DND-41 (cell line): ENCODE measurements at regions not wholly inside any gene's neighbourhood (a gene's known extent, or its start where the extent isn't known, plus 50 kb on each side); places are given as distances from the start of the nearest gene placed in this dataset.
"Not testable (repeated sequence)": the region's sequence is repeated elsewhere in the genome, so short reads cannot be mapped to it uniquely, and the experiment has no call there.

Experiments
- ATAC-seq: fragments of 200-7000 bp; cut with Tn5 transposase; 3 replicates; pipeline ENCODE4 v1.9.1; 2021; ENCODE audit warnings: low read depth; ENCODE audit not compliant: insufficient read depth
- DNase-seq: peaks from one replicate; pipeline ENCODE4 v3.0.0-alpha.2; 2020
- H2AFZ ChIP-seq: 2 replicates; pipeline ENCODE4 v1.6.0; 2012; ENCODE audit warnings: low read depth, low read length
- H3K27ac ChIP-seq: 2 replicates; pipeline ENCODE4 v1.5.1; 2012; ENCODE audit warnings: low read length, inconsistent platforms
- H3K27me3 ChIP-seq: fragments of 200-600 bp; sonication (generic); 2 replicates; pipeline ENCODE4 v1.6.0; 2012; ENCODE audit warnings: low read length, mild to moderate bottlenecking, inconsistent platforms; ENCODE audit not compliant: insufficient read depth, poor library complexity
- H3K36me3 ChIP-seq: 2 replicates; pipeline ENCODE4 v1.5.1; 2012; ENCODE audit warnings: low read length, inconsistent platforms; ENCODE audit not compliant: insufficient read depth
- H3K4me1 ChIP-seq: 2 replicates; pipeline ENCODE4 v1.5.1; 2012; ENCODE audit warnings: mild to moderate bottlenecking, low read length; ENCODE audit not compliant: insufficient read depth
- H3K4me2 ChIP-seq: 2 replicates; pipeline ENCODE4 v1.6.0; 2012; ENCODE audit warnings: mild to moderate bottlenecking, moderate library complexity, low read length, inconsistent platforms; ENCODE audit not compliant: insufficient read depth
- H3K4me3 ChIP-seq, 2 experiments: fragments of 200-600 bp in 1 of 2; shearing (Covaris generic) in 1 of 2; 2 replicates each; pipeline ENCODE4 v1.5.1; 2012 to 2016; ENCODE audit warnings: inconsistent platforms in 2 of 2, low read length in 2 of 2, mild to moderate bottlenecking in 2 of 2, low read depth in 1 of 2, moderate library complexity in 1 of 2
- H3K79me2 ChIP-seq: 2 replicates; pipeline ENCODE4 v1.6.0; 2012; ENCODE audit warnings: low read length, inconsistent platforms; ENCODE audit not compliant: insufficient read depth
- H3K9ac ChIP-seq: 2 replicates; pipeline ENCODE4 v1.6.0; 2012; ENCODE audit warnings: low read depth, mild to moderate bottlenecking, inconsistent platforms, low read length, moderate library complexity
- H3K9me3 ChIP-seq: 2 replicates; pipeline ENCODE4 v1.5.1; 2012; ENCODE audit warnings: low read length, moderate library complexity, mild to moderate bottlenecking, inconsistent platforms; ENCODE audit not compliant: insufficient read depth, severe bottlenecking
- H4K20me1 ChIP-seq: 2 replicates; pipeline ENCODE4 v1.6.0; 2012; ENCODE audit warnings: low read length; ENCODE audit not compliant: insufficient read depth
- EZH2 ChIP-seq: IDR thresholded peaks from 3 replicates; pipeline ENCODE4 v1.6.1; 2012; ENCODE audit warnings: borderline replicate concordance, low read depth, mild to moderate bottlenecking, moderate library complexity, low read length, inconsistent platforms; ENCODE audit not compliant: severe bottlenecking
- TF ChIP-seq, protein P1 (sequence below): IDR thresholded peaks from 2 replicates; pipeline ENCODE4 v1.5.1; 2012; ENCODE audit warnings: borderline replicate concordance, low read length, moderate library complexity, mild to moderate bottlenecking; ENCODE audit not compliant: poor library complexity, severe bottlenecking; ENCODE audit errors: extremely low read depth

DNA sequence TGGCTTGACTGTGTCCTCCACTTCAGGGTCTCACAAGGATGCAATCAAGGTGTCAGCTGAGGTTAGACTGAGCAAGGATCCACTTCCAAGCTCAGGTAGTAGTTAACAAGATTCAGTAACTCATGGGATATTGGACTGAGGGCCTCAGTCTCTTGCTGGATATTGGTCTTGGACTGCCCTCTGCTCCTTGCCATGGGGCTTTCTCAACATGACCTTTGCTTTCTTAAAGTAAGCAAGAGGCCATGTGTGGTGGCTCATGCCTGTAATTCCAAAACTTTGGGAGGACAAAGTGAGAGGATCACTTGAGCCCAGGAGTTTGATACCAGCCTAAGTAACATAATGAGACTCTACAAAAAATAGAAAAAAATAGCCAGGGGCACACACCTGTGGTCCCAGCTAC is 231.3 kb upstream of the AMIGO2 start:
- no peak for ATAC-seq
- H3K27me3 ChIP-seq, result no peaks in the 10 kb centered on the region
- H3K27ac ChIP-seq, result no peak overlapping the region
- H2AFZ ChIP-seq, result no peak overlapping the region
- DNase-seq, result no peak
- no peaks in the 10 kb centered on the region for H3K9me3 ChIP-seq
- no peak overlapping the region for H3K9ac ChIP-seq
- no peaks in the 10 kb centered on the region for H4K20me1 ChIP-seq
- H3K4me3 ChIP-seq, result no peak overlapping the region
- H3K36me3 ChIP-seq, result no peaks in the 10 kb centered on the region
- TF ChIP-seq EZH2, result no peak
- H3K79me2 ChIP-seq, result no peaks in the 10 kb centered on the region
- H3K4me1 ChIP-seq, result peaks cover 4% of the 10 kb centered on the region; the same call in 1 of the 2 replicates
- no peak overlapping the region for H3K4me2 ChIP-seq

DNA sequence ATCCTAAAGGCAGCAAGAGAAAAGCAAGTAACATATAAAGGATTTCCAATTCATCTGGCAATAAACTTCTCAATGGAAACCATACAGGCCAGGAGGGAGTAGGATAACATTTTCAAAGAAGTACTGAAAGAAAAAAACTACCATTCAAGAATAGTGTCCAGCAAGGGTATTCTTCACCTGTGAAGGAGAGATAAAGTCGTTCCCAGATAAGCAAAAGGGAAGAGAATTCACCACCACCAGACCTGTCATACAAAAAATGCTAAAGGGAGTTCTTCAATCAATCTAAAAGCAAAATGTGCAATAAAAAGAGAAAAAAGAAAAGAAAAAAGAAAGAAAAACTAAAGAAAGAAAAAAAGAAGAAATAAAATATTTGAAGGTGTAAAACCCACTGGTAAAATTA is 228.9 kb upstream of the AMIGO2 start:
- Histone ChIP-seq H3K27ac (no peak overlapping the region), H3K4me3 (no peak overlapping the region), H4K20me1 (no peaks in the 10 kb centered on the region), H3K79me2 (no peaks in the 10 kb centered on the region), H3K9me3 (no peaks in the 10 kb centered on the region), H3K36me3 (no peaks in the 10 kb centered on the region), H2AFZ (no peak overlapping the region), H3K4me2 (no peak overlapping the region), H3K9ac (no peak overlapping the region), H3K27me3 (no peaks in the 10 kb centered on the region), H3K4me1 (peaks cover 4% of the 10 kb centered on the region; the same call in 1 of the 2 replicates)
- ATAC-seq (no peak), DNase-seq (no peak)
- TF ChIP-seq EZH2, result no peak
- TF ChIP-seq, protein P1, sequence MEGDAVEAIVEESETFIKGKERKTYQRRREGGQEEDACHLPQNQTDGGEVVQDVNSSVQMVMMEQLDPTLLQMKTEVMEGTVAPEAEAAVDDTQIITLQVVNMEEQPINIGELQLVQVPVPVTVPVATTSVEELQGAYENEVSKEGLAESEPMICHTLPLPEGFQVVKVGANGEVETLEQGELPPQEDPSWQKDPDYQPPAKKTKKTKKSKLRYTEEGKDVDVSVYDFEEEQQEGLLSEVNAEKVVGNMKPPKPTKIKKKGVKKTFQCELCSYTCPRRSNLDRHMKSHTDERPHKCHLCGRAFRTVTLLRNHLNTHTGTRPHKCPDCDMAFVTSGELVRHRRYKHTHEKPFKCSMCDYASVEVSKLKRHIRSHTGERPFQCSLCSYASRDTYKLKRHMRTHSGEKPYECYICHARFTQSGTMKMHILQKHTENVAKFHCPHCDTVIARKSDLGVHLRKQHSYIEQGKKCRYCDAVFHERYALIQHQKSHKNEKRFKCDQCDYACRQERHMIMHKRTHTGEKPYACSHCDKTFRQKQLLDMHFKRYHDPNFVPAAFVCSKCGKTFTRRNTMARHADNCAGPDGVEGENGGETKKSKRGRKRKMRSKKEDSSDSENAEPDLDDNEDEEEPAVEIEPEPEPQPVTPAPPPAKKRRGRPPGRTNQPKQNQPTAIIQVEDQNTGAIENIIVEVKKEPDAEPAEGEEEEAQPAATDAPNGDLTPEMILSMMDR, result no peak

DNA sequence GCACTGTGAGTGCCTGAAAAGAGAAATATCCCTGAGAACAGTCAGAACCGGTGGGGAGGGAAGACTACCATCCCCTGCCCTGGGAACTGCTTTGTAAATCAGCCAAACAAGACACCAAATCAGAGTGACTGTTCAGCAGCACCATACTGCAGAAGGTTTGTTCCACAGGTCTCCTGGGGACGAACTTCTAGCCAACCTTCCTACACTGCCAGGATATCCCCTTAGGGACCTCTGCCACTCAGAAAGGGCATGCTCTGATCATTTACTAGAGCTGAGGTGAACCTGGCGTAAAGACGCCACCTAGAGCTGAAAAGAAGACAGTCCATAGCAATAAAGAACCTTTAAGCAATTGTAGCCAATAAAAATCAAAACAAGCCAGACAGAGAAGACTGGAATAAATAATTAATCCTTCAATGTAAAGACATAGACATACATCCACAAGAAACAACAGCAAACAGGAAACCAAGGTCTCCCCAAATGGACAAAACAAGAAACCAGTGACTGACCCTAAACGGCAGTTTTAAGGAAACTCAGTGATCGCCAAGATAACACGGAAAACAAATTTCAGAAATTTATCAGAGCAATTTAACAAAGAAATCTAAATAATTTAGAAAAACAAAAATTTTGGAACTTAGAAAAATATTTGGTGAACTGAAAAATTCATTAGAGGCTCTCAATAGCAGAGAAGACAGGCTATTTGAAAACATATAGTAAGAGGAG is 228.1 kb upstream of the AMIGO2 start:
- no peak for TF ChIP-seq EZH2
- TF ChIP-seq, protein P1, result peak; percentile 69
- DNase-seq, result peak; percentile 54

DNA sequence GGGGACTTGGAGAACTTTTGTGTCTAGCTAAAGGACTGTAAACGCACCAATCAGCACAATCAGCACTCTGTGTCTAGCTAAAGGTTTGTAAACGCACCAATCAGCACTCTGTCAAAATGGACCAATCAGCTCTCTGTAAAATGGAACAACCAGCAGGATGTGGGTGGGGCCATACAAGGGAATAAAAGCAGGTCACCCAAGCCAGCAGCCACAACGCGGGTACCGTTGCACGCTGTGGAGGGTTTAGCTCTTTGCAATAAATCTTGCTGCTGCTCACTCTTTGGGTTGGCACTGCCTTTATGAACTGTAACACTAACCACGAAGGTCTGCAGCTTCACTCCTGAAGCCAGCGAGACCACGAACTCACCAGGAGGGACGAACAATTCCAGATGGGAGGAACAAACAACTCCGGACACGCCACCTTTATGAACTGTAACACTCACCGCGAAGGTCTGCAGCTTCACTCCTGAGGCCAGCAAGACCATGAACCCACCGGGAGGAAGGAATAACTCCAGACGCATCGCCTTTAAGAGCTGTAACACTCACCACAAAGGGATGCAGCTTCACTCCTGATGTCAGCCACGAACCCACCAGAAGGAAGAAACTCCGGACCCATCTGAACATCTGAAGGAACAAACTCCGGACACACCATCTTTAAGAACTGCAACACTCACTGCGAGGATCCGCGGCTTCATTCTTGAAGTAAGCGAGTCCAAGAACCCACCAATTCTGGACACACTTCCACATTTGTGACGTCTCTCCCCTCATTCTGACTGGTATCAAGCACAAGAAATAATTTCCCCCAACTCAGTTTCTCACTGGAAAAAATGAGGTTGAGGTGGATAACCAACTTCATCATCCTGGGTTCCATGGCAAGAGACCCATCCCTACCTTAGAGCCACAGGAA is 227.3 kb upstream of the AMIGO2 start:
- 0 out of 3 replicates have a peak, but pooled peaks have one; percentile 37 for ATAC-seq
- H3K27ac ChIP-seq, H3K4me2 ChIP-seq, H3K4me1 ChIP-seq, H3K4me3 ChIP-seq, H3K9me3 ChIP-seq, H3K79me2 ChIP-seq, H4K20me1 ChIP-seq, H3K27me3 ChIP-seq, H3K9ac ChIP-seq, H3K36me3 ChIP-seq: not testable (repeated sequence)
- 0 out of 2 replicates have a peak overlapping the region, but pooled peaks have one; percentile 28 for H2AFZ ChIP-seq
- DNase-seq, result peak; percentile 24

More for the DNA sequence above, 228.1 kb upstream of the AMIGO2 start:
- H3K4me2 ChIP-seq, result no peak overlapping the region
- H4K20me1 ChIP-seq, result no peaks in the 10 kb centered on the region
- H3K36me3 ChIP-seq, result no peaks in the 10 kb centered on the region
- H3K79me2 ChIP-seq, result no peaks in the 10 kb centered on the region
- no peaks in the 10 kb centered on the region for H3K27me3 ChIP-seq
- no peaks in the 10 kb centered on the region for H3K9me3 ChIP-seq
- H3K9ac ChIP-seq, result no peak overlapping the region
- ATAC-seq, result peak; percentile 95
- H2AFZ ChIP-seq, result 0 out of 2 replicates have a peak overlapping the region, but pooled peaks have one; percentile 28
- peaks cover 4% of the 10 kb centered on the region; the same call in 1 of the 2 replicates for H3K4me1 ChIP-seq
- H3K27ac ChIP-seq, result no peak overlapping the region
- H3K4me3 ChIP-seq, result no peak overlapping the region
